Gastroesophageal sphincter (tissue), 4 donors: ENCODE measurements at regions not wholly inside any gene's neighbourhood (a gene's known extent, or its start where the extent isn't known, plus 50 kb on each side); places are given as distances from the start of the nearest gene placed in this dataset.
"Not testable (repeated sequence)": the region's sequence is repeated elsewhere in the genome, so short reads cannot be mapped to it uniquely, and the experiment has no call there.

Source experiments
- ATAC-seq: fragments of 150-250 bp; one replicate; pipeline ENCODE4 v1.9.1; 2016; ENCODE audit warnings: mild to moderate bottlenecking, moderate library complexity
- H3K27ac ChIP-seq, 4 donors: fragments of 200-600 bp; sonication (generic) in 3 of 4; 1 replicate in 3 of 4; 2 replicates in 1 of 4; pipeline ENCODE4 v1.5.1; 2016 to 2019
- H3K27me3 ChIP-seq: fragments of 200-600 bp; sonication (generic); one replicate; pipeline ENCODE4 v1.5.1; 2019
- H3K36me3 ChIP-seq, 2 donors: fragments of 200-600 bp; sonication (generic); one replicate each; pipeline ENCODE4 v1.5.1; 2019; ENCODE audit warnings: control low read depth in 1 of 2
- H3K4me1 ChIP-seq, 3 donors: fragments of 200-600 bp; sonication (generic); 1 replicate in 2 of 3; 2 replicates in 1 of 3; pipeline ENCODE4 v1.5.1; 2016 to 2019; ENCODE audit warnings: control low read depth in 2 of 3
- H3K4me3 ChIP-seq, 2 donors: fragments of 200-600 bp; sonication (generic); one replicate each; pipeline ENCODE4 v1.5.1; 2019; ENCODE audit warnings: mild to moderate bottlenecking in 1 of 2, moderate library complexity in 1 of 2
- H3K9me3 ChIP-seq, 3 donors: fragments of 200-600 bp; sonication (generic); one replicate each; pipeline ENCODE4 v1.5.1; 2017 to 2019; ENCODE audit warnings: control low read depth in 2 of 3
- CTCF ChIP-seq, 4 experiments: fragments of 200-600 bp in 2 of 4; fragments of 450-650 bp in 2 of 4; sonication (generic) in 1 of 4; IDR thresholded peaks; one replicate each; pipeline ENCODE4 v1.5.1; 2017 to 2019; ENCODE audit warnings: antibody characterized with exemption in 4 of 4, mild to moderate bottlenecking in 2 of 4, moderate library complexity in 2 of 4
- EP300 ChIP-seq: sonication (generic); formaldehyde crosslinking; IDR thresholded peaks from one replicate; pipeline ENCODE4 v1.6.1; 2017; ENCODE audit warnings: antibody characterized with exemption, mild to moderate bottlenecking
- POLR2A ChIP-seq, 2 donors: fragments of 450-650 bp; IDR thresholded peaks; one replicate each; pipeline ENCODE4 v1.6.1; 2017; ENCODE audit warnings: antibody characterized with exemption in 2 of 2, mild to moderate bottlenecking in 2 of 2, moderate library complexity in 1 of 2
- POLR2AphosphoS5 ChIP-seq: sonication (generic); formaldehyde crosslinking; IDR thresholded peaks from one replicate; pipeline ENCODE4 v1.6.1; 2017; ENCODE audit warnings: antibody characterized with exemption
- WGBS, 2 donors: methylation state at CpG; one replicate each; pipeline ENCODE4 v1.1.5; 2018; ENCODE audit warnings: low coverage in 1 of 2; 5-methylcytosine and 5-hydroxymethylcytosine counted together

DNA sequence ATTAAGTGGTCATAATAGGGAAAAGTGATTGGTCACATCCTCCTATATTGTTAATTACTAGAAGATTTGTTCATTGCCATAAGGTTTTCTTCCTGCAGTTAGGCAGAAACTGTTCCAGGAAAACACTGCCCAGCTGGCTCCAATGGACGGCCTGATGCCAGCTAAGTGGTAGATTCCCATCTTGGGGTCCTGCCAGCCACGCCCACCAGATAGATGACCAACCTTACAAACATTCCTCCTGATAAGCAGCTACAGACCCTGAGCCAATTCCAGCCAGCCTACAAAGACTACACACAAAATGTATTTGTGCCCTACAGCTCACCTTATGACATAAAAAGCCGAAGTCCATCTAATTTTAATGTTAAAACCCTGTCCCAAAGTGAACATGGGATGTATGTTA lies 685.9 kb upstream of the USP15 start:
- no peaks in the 10 kb centered on the region for H3K36me3 ChIP-seq
- H3K27ac ChIP-seq, result no peak overlapping the region
- no peak overlapping the region for H3K4me3 ChIP-seq
- no peaks in the 10 kb centered on the region for H3K4me1 ChIP-seq
- H3K27me3 ChIP-seq, result no peaks in the 10 kb centered on the region
- 73% methylated on average over 3 of the region's 3 CpGs; no CpG with 5 or more reads in 1 of the 2 donors for WGBS, 2 donors
- TF ChIP-seq EP300 (no peak), POLR2AphosphoS5 (no peak), CTCF (IDR thresholded peaks at IDR 0.05) (no peak), POLR2A (IDR thresholded peaks at IDR 0.05) (no peak)
- ATAC-seq, result no peak
- H3K9me3 ChIP-seq, result no peaks in the 10 kb centered on the region

DNA sequence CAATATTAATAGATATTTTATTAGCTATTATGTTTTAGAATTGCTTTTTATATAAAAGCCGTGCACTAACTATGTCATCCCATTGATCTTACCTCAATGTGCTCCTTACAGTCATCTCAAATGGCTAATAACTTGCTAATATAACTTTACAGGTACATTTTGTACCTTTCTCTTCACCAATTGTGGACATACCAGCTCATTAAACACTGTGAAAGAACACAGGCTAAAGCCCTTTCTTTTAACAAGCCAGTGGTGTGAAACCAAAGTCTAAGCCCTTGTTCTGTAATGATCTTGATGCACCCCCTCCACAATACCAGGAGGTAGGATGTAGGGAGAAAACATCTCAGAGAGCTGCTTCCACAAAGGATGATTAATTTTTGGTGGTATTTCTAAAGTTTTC lies 675.3 kb upstream of the USP15 start:
- no peak for ATAC-seq

DNA sequence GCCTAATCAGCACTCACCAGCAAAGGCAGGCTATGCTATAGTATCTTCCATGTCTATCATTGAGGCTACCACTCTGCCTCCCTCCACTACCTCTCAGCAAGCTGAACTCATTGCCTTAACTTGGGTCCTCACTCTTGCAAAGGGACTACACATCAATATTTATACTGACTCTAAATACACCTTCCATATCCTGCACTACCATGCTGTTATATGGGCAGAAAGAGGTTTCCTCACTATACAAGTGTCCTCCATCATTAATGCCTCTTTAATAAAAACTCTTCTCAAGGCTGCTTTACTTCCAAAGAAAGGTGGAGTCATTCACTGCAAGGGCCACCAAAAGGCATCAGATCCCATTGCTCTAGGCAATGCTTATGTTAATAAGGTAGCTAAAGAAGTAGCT lies 669.3 kb upstream of the USP15 start:
- H3K4me1 ChIP-seq, H3K27me3 ChIP-seq, H3K27ac ChIP-seq, H3K4me3 ChIP-seq, H3K36me3 ChIP-seq, ATAC-seq: not testable (repeated sequence)
- H3K9me3 ChIP-seq, result peaks cover 0 to 39% (median 0%) of the 10 kb centered on the region in 3 donors

More for the DNA sequence above, 675.3 kb upstream of the USP15 start:
- WGBS, 2 donors, result 91 to 100% methylated on average over 1 of the region's 1 CpG
- Histone ChIP-seq H3K36me3 (no peaks in the 10 kb centered on the region), H3K27ac (no peak overlapping the region), H3K9me3 (peaks cover 0 to 10% (median 0%) of the 10 kb centered on the region in 3 donors), H3K4me3 (no peak overlapping the region), H3K4me1 (peaks cover 0 to 4% (median 0%) of the 10 kb centered on the region in 3 donors), H3K27me3 (no peaks in the 10 kb centered on the region)
- no peak for TF ChIP-seq EP300
- no peak for TF ChIP-seq POLR2AphosphoS5
- TF ChIP-seq CTCF (IDR thresholded peaks at IDR 0.05), result no peak
- TF ChIP-seq POLR2A (IDR thresholded peaks at IDR 0.05), result no peak

- Histone ChIP-seq H3K27ac (no peak overlapping the region), H3K9me3 (peaks cover 0 to 5% (median 0%) of the 10 kb centered on the region in 3 donors), H3K4me1 (peaks cover 0 to 8% (median 0%) of the 10 kb centered on the region in 3 donors), H3K4me3 (no peak overlapping the region), H3K27me3 (no peaks in the 10 kb centered on the region), H3K36me3 (no peaks in the 10 kb centered on the region)
- no peak for TF ChIP-seq EP300
- no peak for TF ChIP-seq POLR2A (IDR thresholded peaks at IDR 0.05)
- no peak for TF ChIP-seq POLR2AphosphoS5
- TF ChIP-seq CTCF (IDR thresholded peaks at IDR 0.05), result no peak
- ATAC-seq, result no peak
These were observed 650.1 kb upstream of the USP15 start for GRCh38 chr12:61610143-61610542.

DNA sequence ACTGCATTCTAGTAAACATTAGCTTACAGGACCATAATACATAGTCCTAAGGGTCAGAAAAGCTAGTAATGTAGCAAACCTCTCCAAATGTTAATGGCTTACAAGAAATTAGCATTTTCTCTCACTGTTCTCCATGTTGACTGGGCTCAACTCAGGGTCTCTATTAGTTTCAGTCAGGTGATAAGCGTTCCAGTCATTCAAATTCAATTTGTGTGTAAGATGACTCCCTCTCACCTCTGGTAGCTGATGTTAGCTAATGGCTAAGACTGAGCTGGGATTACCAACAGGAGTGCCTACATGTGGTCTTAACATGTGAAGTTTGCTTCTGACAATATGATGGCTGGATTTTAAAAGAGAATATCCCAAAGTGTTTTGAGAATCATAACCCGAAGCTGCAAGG lies 630.5 kb upstream of the USP15 start:
- Histone ChIP-seq H3K27ac (no peak overlapping the region), H3K4me1 (no peaks in the 10 kb centered on the region), H3K9me3 (no peaks in the 10 kb centered on the region), H3K27me3 (no peaks in the 10 kb centered on the region), H3K4me3 (no peak overlapping the region), H3K36me3 (no peaks in the 10 kb centered on the region)
- WGBS, 2 donors, result 80% methylated on average over 2 of the region's 2 CpGs; no CpG with 5 or more reads in 1 of the 2 donors
- no peak for ATAC-seq
- TF ChIP-seq POLR2AphosphoS5 (no peak), EP300 (no peak), CTCF (IDR thresholded peaks at IDR 0.05) (no peak), POLR2A (IDR thresholded peaks at IDR 0.05) (no peak)

DNA sequence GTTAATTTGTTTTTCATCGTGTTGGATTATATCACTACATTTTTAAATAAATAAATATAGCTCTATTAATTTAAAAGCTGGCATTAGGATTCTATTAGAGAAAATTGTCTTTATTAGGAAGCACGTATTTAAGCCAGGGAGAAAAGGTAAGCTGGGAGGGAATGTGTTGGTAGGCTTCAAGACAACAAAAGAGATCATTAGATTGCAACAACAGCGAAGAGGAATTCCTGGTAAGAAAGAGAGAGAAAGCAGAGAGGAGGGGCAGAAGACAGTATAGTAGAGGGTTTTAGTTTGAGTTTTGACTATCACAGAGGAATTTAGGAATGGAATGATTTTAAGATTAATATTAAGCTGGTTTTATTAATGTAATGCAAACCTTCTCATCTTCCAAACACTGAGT lies 613.6 kb upstream of the USP15 start:
- no peaks in the 10 kb centered on the region for H3K9me3 ChIP-seq
- H3K27ac ChIP-seq, result no peak overlapping the region
- WGBS, 2 donors, result 58 to 89% methylated on average over 2 to 3 of the region's 3 CpGs
- H3K27me3 ChIP-seq, result no peaks in the 10 kb centered on the region
- H3K36me3 ChIP-seq, result no peaks in the 10 kb centered on the region
- H3K4me1 ChIP-seq, result no peaks in the 10 kb centered on the region
- no peak for TF ChIP-seq POLR2AphosphoS5
- no peak for TF ChIP-seq CTCF (IDR thresholded peaks at IDR 0.05)
- no peak for TF ChIP-seq EP300
- no peak for TF ChIP-seq POLR2A (IDR thresholded peaks at IDR 0.05)
- no peak for ATAC-seq
- no peak overlapping the region for H3K4me3 ChIP-seq
